Neural progenitor cell (in vitro differentiated cells): ENCODE measurements at regions not wholly inside any gene's neighbourhood (a gene's known extent, or its start where the extent isn't known, plus 50 kb on each side); places are given as distances from the start of the nearest gene placed in this dataset.

ENCODE experiments used
- EZH2phosphoT487 ChIP-seq: fragments of 200-600 bp; sonication (generic); IDR thresholded peaks from 2 replicates; pipeline ENCODE4 v1.6.1; 2017; ENCODE audit warnings: antibody characterized with exemption
- TF ChIP-seq, protein P1 (sequence below): fragments of 200-600 bp; sonication (generic); IDR thresholded peaks from 2 replicates; pipeline ENCODE4 v1.5.1; 2017; ENCODE audit warnings: antibody characterized with exemption, mild to moderate bottlenecking

DNA sequence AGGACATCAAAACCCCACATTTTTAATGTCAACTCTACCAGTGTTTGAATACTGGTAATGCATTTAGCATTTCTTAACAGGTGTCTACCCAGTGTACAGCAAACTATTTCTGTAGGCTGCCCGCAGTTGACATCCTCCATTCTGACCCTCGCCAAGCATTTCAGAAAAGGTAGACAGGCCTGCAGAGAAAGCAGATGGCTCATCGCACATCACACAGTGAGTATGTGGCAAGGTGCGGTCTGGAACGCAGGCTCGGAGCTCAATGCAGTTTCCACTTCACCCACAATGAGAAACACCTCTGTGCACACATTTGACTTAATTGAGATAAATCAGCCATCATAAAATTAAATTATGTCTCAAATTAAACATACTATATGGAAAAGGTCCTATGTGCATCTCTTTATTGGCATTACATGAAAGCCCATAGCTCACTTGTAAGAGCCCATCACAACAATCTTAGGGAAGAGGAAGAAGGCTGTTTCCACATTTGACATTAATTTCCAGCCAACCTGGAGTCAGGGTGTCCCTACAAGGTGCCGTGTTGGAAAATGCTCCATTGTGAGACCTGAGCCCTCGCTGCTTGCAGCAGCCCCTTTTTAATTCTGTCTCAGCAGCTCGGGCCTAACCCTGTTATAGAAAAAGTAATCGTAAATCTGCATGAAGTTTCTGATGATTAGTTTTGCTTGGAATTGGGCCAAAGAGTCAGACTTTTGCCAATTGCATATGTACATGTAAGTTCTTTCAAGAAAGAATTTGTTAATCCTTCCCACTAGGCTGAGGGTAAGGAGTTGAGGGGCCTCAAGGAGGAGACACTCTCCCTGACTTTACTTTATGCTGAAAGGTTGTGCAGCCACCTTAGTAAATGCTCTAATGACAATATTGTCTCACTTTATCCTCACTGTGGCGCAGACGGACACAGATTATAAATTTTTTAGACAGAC is 378.7 kb upstream of the DYNLRB2 start:
- TF ChIP-seq, protein P1, sequence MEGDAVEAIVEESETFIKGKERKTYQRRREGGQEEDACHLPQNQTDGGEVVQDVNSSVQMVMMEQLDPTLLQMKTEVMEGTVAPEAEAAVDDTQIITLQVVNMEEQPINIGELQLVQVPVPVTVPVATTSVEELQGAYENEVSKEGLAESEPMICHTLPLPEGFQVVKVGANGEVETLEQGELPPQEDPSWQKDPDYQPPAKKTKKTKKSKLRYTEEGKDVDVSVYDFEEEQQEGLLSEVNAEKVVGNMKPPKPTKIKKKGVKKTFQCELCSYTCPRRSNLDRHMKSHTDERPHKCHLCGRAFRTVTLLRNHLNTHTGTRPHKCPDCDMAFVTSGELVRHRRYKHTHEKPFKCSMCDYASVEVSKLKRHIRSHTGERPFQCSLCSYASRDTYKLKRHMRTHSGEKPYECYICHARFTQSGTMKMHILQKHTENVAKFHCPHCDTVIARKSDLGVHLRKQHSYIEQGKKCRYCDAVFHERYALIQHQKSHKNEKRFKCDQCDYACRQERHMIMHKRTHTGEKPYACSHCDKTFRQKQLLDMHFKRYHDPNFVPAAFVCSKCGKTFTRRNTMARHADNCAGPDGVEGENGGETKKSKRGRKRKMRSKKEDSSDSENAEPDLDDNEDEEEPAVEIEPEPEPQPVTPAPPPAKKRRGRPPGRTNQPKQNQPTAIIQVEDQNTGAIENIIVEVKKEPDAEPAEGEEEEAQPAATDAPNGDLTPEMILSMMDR, result no peak
- TF ChIP-seq EZH2phosphoT487, result no peak
